Astrocyte of the spinal cord (primary cell): ENCODE measurements at regions not wholly inside any gene's neighbourhood (a gene's known extent, or its start where the extent isn't known, plus 50 kb on each side); places are given as distances from the start of the nearest gene placed in this dataset.

Source experiments
- DNase-seq: peaks from one replicate; pipeline ENCODE4 v3.0.0; 2011; ENCODE audit warnings: low read depth, low spot score
- H3K4me3 ChIP-seq: 2 replicates; pipeline ENCODE4 v1.5.1; 2011; ENCODE audit warnings: low read depth, mild to moderate bottlenecking, low read length, moderate library complexity
- in situ Hi-C: cut with HindIII; loops from 2 replicates; pipeline ENCODE4 v1.10.0; 2017; ENCODE audit warnings: low sequenced_read_pairs
- TF ChIP-seq, protein P1 (sequence below): IDR thresholded peaks from 2 replicates; pipeline ENCODE4 v1.5.1; 2012; ENCODE audit warnings: low read depth, mild to moderate bottlenecking, low read length, inconsistent platforms

GRCh38 chr13:62887046-62887445, 1471.4 kb upstream of the PCDH20 start:
- DNase-seq: no peak
- H3K4me3 ChIP-seq: no peak overlapping the region
- TF ChIP-seq, protein P1, sequence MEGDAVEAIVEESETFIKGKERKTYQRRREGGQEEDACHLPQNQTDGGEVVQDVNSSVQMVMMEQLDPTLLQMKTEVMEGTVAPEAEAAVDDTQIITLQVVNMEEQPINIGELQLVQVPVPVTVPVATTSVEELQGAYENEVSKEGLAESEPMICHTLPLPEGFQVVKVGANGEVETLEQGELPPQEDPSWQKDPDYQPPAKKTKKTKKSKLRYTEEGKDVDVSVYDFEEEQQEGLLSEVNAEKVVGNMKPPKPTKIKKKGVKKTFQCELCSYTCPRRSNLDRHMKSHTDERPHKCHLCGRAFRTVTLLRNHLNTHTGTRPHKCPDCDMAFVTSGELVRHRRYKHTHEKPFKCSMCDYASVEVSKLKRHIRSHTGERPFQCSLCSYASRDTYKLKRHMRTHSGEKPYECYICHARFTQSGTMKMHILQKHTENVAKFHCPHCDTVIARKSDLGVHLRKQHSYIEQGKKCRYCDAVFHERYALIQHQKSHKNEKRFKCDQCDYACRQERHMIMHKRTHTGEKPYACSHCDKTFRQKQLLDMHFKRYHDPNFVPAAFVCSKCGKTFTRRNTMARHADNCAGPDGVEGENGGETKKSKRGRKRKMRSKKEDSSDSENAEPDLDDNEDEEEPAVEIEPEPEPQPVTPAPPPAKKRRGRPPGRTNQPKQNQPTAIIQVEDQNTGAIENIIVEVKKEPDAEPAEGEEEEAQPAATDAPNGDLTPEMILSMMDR: no peak

DNA sequence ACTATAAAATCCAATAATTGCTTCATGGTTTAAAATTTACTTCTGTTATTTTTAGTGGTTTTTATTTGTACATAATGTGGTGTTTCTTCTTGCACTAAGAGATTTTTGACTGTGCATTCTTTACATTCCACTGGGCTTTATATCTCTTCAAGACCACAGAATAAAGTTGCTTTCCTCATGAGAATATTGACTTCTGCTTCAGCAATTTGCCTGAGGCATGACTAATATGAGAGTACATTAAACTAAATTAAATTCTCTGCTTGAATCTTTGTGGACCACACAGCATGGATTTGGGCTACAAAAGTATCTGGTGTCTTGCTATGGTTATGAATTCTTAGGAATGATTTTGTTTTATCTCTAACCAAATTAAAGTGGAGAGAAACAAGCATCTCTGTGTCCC, 1463.4 kb upstream of the PCDH20 start:
- TF ChIP-seq, protein P1: no peak
- peak; percentile 60 for DNase-seq
- in situ Hi-C loops: no loop called here
- H3K4me3 ChIP-seq: no peak overlapping the region

More at GRCh38 chr13:62887046-62887445, 1471.4 kb upstream of the PCDH20 start:
- in situ Hi-C loops: no loop called here

GRCh38 chr13:62875118-62875640, 1459.5 kb upstream of the PCDH20 start:
- in situ Hi-C loops: no loop called here
- TF ChIP-seq, protein P1: no peak
- no peak overlapping the region for H3K4me3 ChIP-seq
- DNase-seq: peak; percentile 30

- TF ChIP-seq, protein P1: no peak
- H3K4me3 ChIP-seq: no peak overlapping the region
- no peak for DNase-seq
- in situ Hi-C loops: no loop called here
Observed at GRCh38 chr13:62850331-62850730, 1434.7 kb upstream of the PCDH20 start.

DNA sequence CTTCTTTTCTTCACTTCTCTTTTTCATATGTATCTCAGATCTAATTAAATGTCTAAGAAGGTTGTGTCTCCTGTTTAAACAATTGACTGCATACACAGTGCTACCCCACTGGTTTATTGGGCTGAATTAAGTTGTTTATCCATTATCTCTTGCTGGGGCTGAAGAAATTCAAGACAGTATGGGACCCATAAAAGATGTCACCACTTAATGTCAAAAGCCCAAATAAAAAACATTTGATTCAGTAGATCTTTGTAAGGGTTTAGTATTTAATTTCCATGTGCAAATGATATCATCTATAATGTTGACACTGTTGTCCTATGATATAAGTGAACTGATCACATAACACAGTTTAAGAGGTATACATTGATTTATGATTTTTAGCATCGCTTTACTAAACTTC, 1431.9 kb upstream of the PCDH20 start:
- H3K4me3 ChIP-seq: no peak overlapping the region
- TF ChIP-seq, protein P1: no peak
- in situ Hi-C loops: no loop called here
- no peak for DNase-seq

DNA sequence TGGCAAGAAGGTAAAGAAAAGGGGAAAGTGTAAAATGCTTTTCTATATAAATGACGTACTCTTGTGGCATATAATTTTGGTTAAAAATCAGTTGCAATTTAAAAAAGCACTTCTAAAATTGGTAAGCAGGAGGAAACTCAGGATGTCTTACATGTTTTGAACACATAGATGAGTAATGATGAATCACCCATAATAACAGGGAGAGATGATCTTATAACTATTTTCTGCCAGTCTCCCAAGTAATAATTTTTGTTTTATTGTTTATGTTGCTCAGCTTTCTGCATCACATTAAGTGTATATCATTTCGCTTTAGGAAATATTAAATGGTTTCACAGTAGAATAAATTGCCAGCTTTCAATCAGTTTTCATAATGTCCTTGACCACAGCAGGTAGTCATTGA, 1430.7 kb upstream of the PCDH20 start:
- peak; percentile 15 for DNase-seq
- no peak overlapping the region for H3K4me3 ChIP-seq
- TF ChIP-seq, protein P1: no peak
- in situ Hi-C loops: no loop called here

DNA sequence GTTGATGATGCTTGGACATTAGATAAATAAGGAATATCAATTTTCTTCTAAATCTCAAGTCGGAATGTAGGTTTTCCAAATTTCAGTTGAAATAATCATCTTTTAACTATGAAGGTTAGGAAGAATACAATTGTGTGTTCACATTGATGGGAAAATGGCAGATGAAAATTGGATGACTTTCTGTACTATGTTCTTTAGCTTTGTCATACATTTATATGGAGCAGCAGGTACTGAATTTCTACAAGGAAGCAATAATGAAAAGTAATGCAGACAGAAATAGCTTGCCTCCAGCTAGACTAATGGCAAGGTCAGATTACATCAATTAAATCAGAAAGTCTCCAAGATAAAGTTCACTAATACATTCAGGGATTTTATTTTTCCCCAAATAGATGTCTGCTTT, 1423.7 kb upstream of the PCDH20 start:
- TF ChIP-seq, protein P1: no peak
- in situ Hi-C loops: no loop called here
- no peak overlapping the region for H3K4me3 ChIP-seq
- DNase-seq: no peak
